H1 (cell line): ENCODE measurements at regions not wholly inside any gene's neighbourhood (a gene's known extent, or its start where the extent isn't known, plus 50 kb on each side); places are given as distances from the start of the nearest gene placed in this dataset.

ENCODE experiments used
- CTCF ChIA-PET: fragments of 300-600 bp; sonication (Branson Sonifier 250); formaldehyde crosslinking; loops from one replicate; lab custom pipeline; 2021; ENCODE audit not compliant: partially characterized antibody; lab: Charles Lee
- POLR2A ChIA-PET: fragments of 300-600 bp; sonication (Branson Sonifier 250); formaldehyde crosslinking; loops from one replicate; lab custom pipeline; 2021; ENCODE audit warnings: inconsistent platforms; ENCODE audit not compliant: partially characterized antibody; lab: Charles Lee
- DNase-seq, 2 experiments: peaks; one replicate each; pipeline versions ENCODE4 v3.0.0 to v3.0.0-alpha.2; 2010 to 2022; ENCODE audit warnings: low spot score in 2 of 2, low read depth in 1 of 2, mixed read lengths in 1 of 2
- FAIRE-seq: peaks from 2 replicates; lab custom pipeline; 2011; peaks lifted over from hg19 to GRCh38; lab: Jason Lieb, UNC
- H2AFZ ChIP-seq: 2 replicates; pipeline ENCODE4 v1.8.1; 2012; ENCODE audit warnings: low read length, inconsistent platforms
- H2AK5ac ChIP-seq: 2 replicates; pipeline ENCODE4 v1.6.1; 2013; ENCODE audit warnings: low read depth, low read length
- H2BK120ac ChIP-seq: replicated peaks from 2 replicates; pipeline ENCODE3; 2013; ENCODE audit warnings: low read depth, low read length, inconsistent platforms
- H2BK12ac ChIP-seq: 2 replicates; pipeline ENCODE4 v1.6.1; 2013; ENCODE audit warnings: low read depth, low read length
- H2BK15ac ChIP-seq: 2 replicates; pipeline ENCODE4 v1.6.1; 2013; ENCODE audit warnings: low read length
- H2BK20ac ChIP-seq: 2 replicates; pipeline ENCODE4 v1.6.1; 2013; ENCODE audit warnings: low read length
- H2BK5ac ChIP-seq: 2 replicates; pipeline ENCODE4 v1.6.1; 2013; ENCODE audit warnings: low read depth, low read length
- H3K14ac ChIP-seq: 2 replicates; pipeline ENCODE4 v1.6.1; 2013; ENCODE audit warnings: inconsistent platforms; ENCODE audit not compliant: insufficient read length
- H3K18ac ChIP-seq: 2 replicates; pipeline ENCODE4 v1.6.1; 2013; ENCODE audit warnings: low read length; ENCODE audit errors: extremely low read depth
- H3K23ac ChIP-seq: 2 replicates; pipeline ENCODE4 v1.6.1; 2013; ENCODE audit warnings: inconsistent platforms; ENCODE audit not compliant: insufficient read length
- H3K23me2 ChIP-seq: 2 replicates; pipeline ENCODE4 v1.6.1; 2013; ENCODE audit warnings: low read depth, low read length
- H3K27ac ChIP-seq: 2 replicates; pipeline ENCODE4 v1.6.1; 2011; ENCODE audit warnings: low read depth, low read length, inconsistent platforms
- H3K27me3 ChIP-seq, 4 experiments: replicated peaks in 1 of 4; 1 replicate in 1 of 4; 2 replicates in 3 of 4; pipeline versions ENCODE4 v1.6.1 to v1.8.1; 2011 to 2013; ENCODE audit warnings: low read length in 3 of 4, mild to moderate bottlenecking in 3 of 4, inconsistent platforms in 2 of 4, mixed read lengths in 2 of 4, moderate library complexity in 1 of 4; ENCODE audit not compliant: control insufficient read depth in 3 of 4, insufficient read depth in 3 of 4; ENCODE audit errors: extremely low read depth in 1 of 4
- H3K36me3 ChIP-seq, 4 experiments: 2 replicates each; pipeline versions ENCODE4 v1.6.1 to v1.8.1; 2011 to 2013; ENCODE audit warnings: mild to moderate bottlenecking in 4 of 4, low read length in 3 of 4, moderate library complexity in 2 of 4, control low read depth in 1 of 4, inconsistent platforms in 1 of 4; ENCODE audit not compliant: insufficient read depth in 4 of 4, control insufficient read depth in 2 of 4
- H3K4ac ChIP-seq: replicated peaks from 2 replicates; pipeline ENCODE3; 2013; ENCODE audit warnings: low read length, low read depth, mixed read lengths, inconsistent platforms; ENCODE audit not compliant: insufficient read length
- H3K4me1 ChIP-seq, 4 experiments: replicated peaks in 1 of 4; 1 replicate in 1 of 4; 2 replicates in 3 of 4; pipeline versions ENCODE4 v1.6.1 to v1.8.1; 2011 to 2013; ENCODE audit warnings: low read length in 3 of 4, inconsistent platforms in 2 of 4, mixed read lengths in 1 of 4; ENCODE audit not compliant: insufficient read depth in 4 of 4, control insufficient read depth in 3 of 4
- H3K4me2 ChIP-seq, 2 experiments: 2 replicates each; pipeline versions ENCODE4 v1.6.1 to v1.8.1; 2011 to 2013; ENCODE audit warnings: low read depth in 2 of 2, low read length in 2 of 2, control low read depth in 1 of 2, inconsistent platforms in 1 of 2, mild to moderate bottlenecking in 1 of 2; ENCODE audit not compliant: insufficient read depth in 1 of 2
- H3K4me3 ChIP-seq, 4 experiments: fragments of 200-600, 300-600 bp in 1 of 4; sonication (generic), shearing (Covaris generic), sonication (Bioruptor Twin) in 1 of 4; 2 replicates each; pipeline versions ENCODE4 v1.5.1 to v1.8.1; 2011 to 2016; ENCODE audit warnings: low read length in 4 of 4, low read depth in 3 of 4, control low read depth in 2 of 4, inconsistent platforms in 2 of 4, mild to moderate bottlenecking in 2 of 4, mixed read lengths in 1 of 4, moderate library complexity in 1 of 4; ENCODE audit not compliant: insufficient read depth in 2 of 4; ENCODE audit errors: extremely low read depth in 1 of 4
- H3K56ac ChIP-seq: replicated peaks from 2 replicates; pipeline ENCODE3; 2013; ENCODE audit warnings: low read depth, mild to moderate bottlenecking, mixed read lengths, low read length, inconsistent platforms; ENCODE audit not compliant: insufficient read length
- H3K79me1 ChIP-seq: 2 replicates; pipeline ENCODE4 v1.6.1; 2013; ENCODE audit warnings: low read depth, low read length, control low read depth
- H3K79me2 ChIP-seq, 2 experiments: 2 replicates each; pipeline versions ENCODE4 v1.6.1 to v1.8.1; 2012 to 2013; ENCODE audit warnings: low read length in 2 of 2, mild to moderate bottlenecking in 2 of 2, inconsistent platforms in 1 of 2; ENCODE audit not compliant: insufficient read depth in 2 of 2, control insufficient read depth in 1 of 2
- H3K9ac ChIP-seq, 4 experiments: replicated peaks in 1 of 4; 1 replicate in 1 of 4; 2 replicates in 3 of 4; pipeline versions ENCODE4 v1.6.1 to v1.8.1; 2011 to 2013; ENCODE audit warnings: low read depth in 3 of 4, low read length in 3 of 4, control low read depth in 2 of 4, mild to moderate bottlenecking in 2 of 4, moderate library complexity in 2 of 4, inconsistent platforms in 1 of 4; ENCODE audit errors: extremely low read depth in 1 of 4
- H3K9me3 ChIP-seq, 2 experiments: 2 replicates each; pipeline versions ENCODE4 v1.6.1 to v1.8.1; 2012 to 2013; ENCODE audit warnings: mild to moderate bottlenecking in 2 of 2, moderate library complexity in 2 of 2, control low read depth in 1 of 2, inconsistent platforms in 1 of 2, low read depth in 1 of 2, low read length in 1 of 2, mixed read lengths in 1 of 2; ENCODE audit not compliant: insufficient read depth in 2 of 2
- H4K20me1 ChIP-seq, 2 experiments: replicated peaks in 1 of 2; 2 replicates each; pipeline versions ENCODE3 to v1.8.1; 2011 to 2013; ENCODE audit warnings: inconsistent platforms in 2 of 2, low read length in 2 of 2, mild to moderate bottlenecking in 1 of 2; ENCODE audit not compliant: insufficient read depth in 2 of 2, control insufficient read depth in 1 of 2
- H4K5ac ChIP-seq: 2 replicates; pipeline ENCODE4 v1.6.1; 2013; ENCODE audit warnings: low read length, low read depth, mixed read lengths, inconsistent platforms; ENCODE audit not compliant: insufficient read length
- H4K8ac ChIP-seq: 2 replicates; pipeline ENCODE4 v1.8.0; 2013; ENCODE audit warnings: mild to moderate bottlenecking, moderate library complexity, low read length, inconsistent platforms; ENCODE audit not compliant: insufficient read depth; ENCODE audit errors: extremely low read depth
- H4K91ac ChIP-seq: replicated peaks from 2 replicates; pipeline ENCODE3; 2013; ENCODE audit warnings: low read length, mixed read lengths, inconsistent platforms; ENCODE audit not compliant: insufficient read length
- ATF3 ChIP-seq: IDR thresholded peaks from 2 replicates; pipeline ENCODE4 v1.6.1; 2011; ENCODE audit warnings: low read depth, mild to moderate bottlenecking, low read length; ENCODE audit not compliant: insufficient read depth
- BRCA1 ChIP-seq: IDR thresholded peaks from 2 replicates; pipeline ENCODE4 v1.6.1; 2012; ENCODE audit warnings: low read depth, low read length, improper control_type of control experiment
- CTBP2 ChIP-seq: IDR thresholded peaks from 2 replicates; pipeline ENCODE4 v1.7.0; 2011; ENCODE audit warnings: borderline replicate concordance, mild to moderate bottlenecking, moderate library complexity, mixed read lengths, low read length; ENCODE audit not compliant: insufficient read depth, insufficient read length
- EZH2 ChIP-seq: fragments of 200-600 bp; sonication (generic); IDR thresholded peaks from 2 replicates; pipeline ENCODE4 v1.7.1; 2012; ENCODE audit warnings: low read depth, mild to moderate bottlenecking, moderate library complexity, low read length, inconsistent platforms; ENCODE audit not compliant: severe bottlenecking
- KDM5A ChIP-seq: fragments of 200-600 bp; IDR thresholded peaks from 2 replicates; pipeline ENCODE4 v1.7.1; 2012; ENCODE audit warnings: mild to moderate bottlenecking, low read length, inconsistent platforms, mixed read lengths
- MAFK ChIP-seq: IDR thresholded peaks from 2 replicates; pipeline ENCODE4 v1.6.1; 2012; ENCODE audit warnings: low read depth, mild to moderate bottlenecking, improper control_type of control experiment, low read length
- RAD21 ChIP-seq, 2 experiments: IDR thresholded peaks in 1 of 2; conservative IDR thresholded peaks in 1 of 2; 2 replicates each; pipeline ENCODE4 v1.6.1; 2011; ENCODE audit warnings: low read depth in 2 of 2, low read length in 2 of 2, improper control_type of control experiment in 1 of 2, inconsistent platforms in 1 of 2, mild to moderate bottlenecking in 1 of 2, moderate library complexity in 1 of 2
- RFX5 ChIP-seq: IDR thresholded peaks from 2 replicates; pipeline ENCODE4 v1.6.1; 2011; ENCODE audit warnings: low read depth, low read length, improper control_type of control experiment, borderline replicate concordance
- SRF ChIP-seq: IDR thresholded peaks from 2 replicates; pipeline ENCODE4 v1.6.1; 2011; ENCODE audit warnings: mild to moderate bottlenecking, low read depth, low read length, moderate library complexity
- TAF7 ChIP-seq: optimal IDR thresholded peaks from 2 replicates; pipeline ENCODE3; 2011; ENCODE audit warnings: low read depth, mild to moderate bottlenecking, inconsistent platforms, low read length, moderate library complexity, borderline replicate concordance
- TBP ChIP-seq: IDR thresholded peaks from 2 replicates; pipeline ENCODE4 v1.6.1; 2011; ENCODE audit warnings: low read depth, low read length, improper control_type of control experiment
- TCF12 ChIP-seq: IDR thresholded peaks from 2 replicates; pipeline ENCODE4 v1.6.1; 2011; ENCODE audit warnings: low read depth, mild to moderate bottlenecking, low read length
- TEAD4 ChIP-seq: IDR thresholded peaks from 2 replicates; pipeline ENCODE4 v1.6.1; 2012; ENCODE audit warnings: low read depth, low read length, inconsistent platforms, mixed read lengths
- ZNF274 ChIP-seq: IDR thresholded peaks from 2 replicates; pipeline ENCODE4 v1.7.0; 2012; ENCODE audit warnings: low read length, borderline replicate concordance; ENCODE audit errors: extremely low read depth
- WGBS, 2 experiments: shearing (Covaris generic) in 1 of 2; methylation state at CpG; one replicate each; pipeline versions ENCODE4 v1.1.6 to v1.1.7; 2013 to 2015; ENCODE audit warnings: low lambda C conversion rate in 2 of 2, mixed read lengths in 2 of 2, inconsistent platforms in 1 of 2, low coverage in 1 of 2, missing lambda C conversion rate in 1 of 2; ENCODE audit not compliant: insufficient replicate concordance in 2 of 2, insufficient coverage in 1 of 2, insufficient read length in 1 of 2; ENCODE audit errors: extremely low coverage in 1 of 2, missing lambda C conversion rate in 1 of 2; 5-methylcytosine and 5-hydroxymethylcytosine counted together

GRCh38 chr13:61546911-61547310 lies 131.3 kb upstream of the PCDH20 start:
- Histone ChIP-seq H3K23ac (no peak overlapping the region), H3K23me2 (no peaks in the 10 kb centered on the region), H3K18ac (no peak overlapping the region), H3K27me3 (no peaks in the 10 kb centered on the region), H4K8ac (no peak overlapping the region), H3K36me3 (no peaks in the 10 kb centered on the region), H2BK15ac (no peak overlapping the region), H3K4me2 (no peak overlapping the region), H2BK5ac (no peak overlapping the region), H2AK5ac (no peak overlapping the region), H2BK12ac (no peak overlapping the region), H3K79me1 (no peaks in the 10 kb centered on the region), H4K5ac (no peak overlapping the region), H2BK20ac (no peak overlapping the region), H3K56ac (no peak overlapping the region), H3K4me3 (no peak overlapping the region), H2BK120ac (no peak overlapping the region), H2AFZ (no peak overlapping the region), H3K4me1 (no peaks in the 10 kb centered on the region), H3K9me3 (no peaks in the 10 kb centered on the region), H3K14ac (no peak overlapping the region), H4K20me1 (no peaks in the 10 kb centered on the region), H3K4ac (no peak overlapping the region), H3K27ac (no peak overlapping the region), H3K9ac (no peak overlapping the region), H3K79me2 (no peaks in the 10 kb centered on the region), H4K91ac (no peak overlapping the region)
- ChIA-PET CTCF (no interaction called here), POLR2A (no interaction called here)
- no peak for FAIRE-seq
- TF ChIP-seq TCF12 (no peak), KDM5A (no peak), BRCA1 (no peak), ZNF274 (no peak), MAFK (no peak), TEAD4 (no peak), CTBP2 (no peak), RAD21 (IDR thresholded peaks at IDR 0.05 in 1 of 2, conservative IDR thresholded peaks at IDR 0.05 in 1 of 2; ENCODE audit: low read depth in 2 of 2, low read length in 2 of 2) (no peak), RFX5 (no peak), SRF (no peak), ATF3 (no peak), TAF7 (no peak), TBP (no peak), EZH2 (no peak)
- no peak for DNase-seq
- 92% methylated on average over 6 of the region's 6 CpGs; no CpG with 5 or more reads in 1 of the 2 experiments for WGBS, 2 experiments
